ENCODE measurements at regions not wholly inside any gene's neighbourhood (a gene's known extent, or its start where the extent isn't known, plus 50 kb on each side); places are given as distances from the start of the nearest gene placed in this dataset.

- no peak for TF ChIP-seq CTCF (IDR thresholded peaks at IDR 0.05; ENCODE audit: low read depth, low read length, poor library complexity, severe bottlenecking)
- TF ChIP-seq EZH2phosphoT487 (IDR thresholded peaks at IDR 0.05; ENCODE audit: borderline replicate concordance, low read length): no peak
Measured at GRCh38 chr3:177388209-177388608, 190.9 kb upstream of the TBL1XR1 start.
